GM12892 (cell line): ENCODE measurements at regions not wholly inside any gene's neighbourhood (a gene's known extent, or its start where the extent isn't known, plus 50 kb on each side); places are given as distances from the start of the nearest gene placed in this dataset.

Source experiments
- POLR2A ChIP-seq: IDR thresholded peaks from 2 replicates; pipeline ENCODE4 v1.6.1; 2011; ENCODE audit warnings: low read depth, low read length, control low read depth
- POLR2AphosphoS5 ChIP-seq: IDR thresholded peaks from 2 replicates; pipeline ENCODE4 v1.6.1; 2011; ENCODE audit warnings: low read depth, low read length, control low read depth
- TAF1 ChIP-seq: IDR thresholded peaks from 2 replicates; pipeline ENCODE4 v1.6.1; 2011; ENCODE audit warnings: low read depth, mild to moderate bottlenecking, control low read depth, low read length, borderline replicate concordance

GRCh38 chr13:77460195-77460594 lies 75.3 kb upstream of the SCEL start:
- TF ChIP-seq POLR2A (no peak), TAF1 (no peak), POLR2AphosphoS5 (no peak)
